Effector memory CD4-positive, alpha-beta T cell (primary cell): ENCODE measurements at regions not wholly inside any gene's neighbourhood (a gene's known extent, or its start where the extent isn't known, plus 50 kb on each side); places are given as distances from the start of the nearest gene placed in this dataset.

ENCODE experiments used
- DNase-seq, 3 donors: peaks; one replicate each; pipeline ENCODE4 v3.0.0-alpha.2; 2020
- H3K27ac ChIP-seq: 2 replicates; pipeline ENCODE4 v1.7.0; 2013; ENCODE audit warnings: mild to moderate bottlenecking, low read length, moderate library complexity; ENCODE audit not compliant: insufficient read depth, poor library complexity, severe bottlenecking
- H3K27me3 ChIP-seq: replicated peaks from 2 replicates; pipeline ENCODE4 v1.7.0; 2013; ENCODE audit warnings: mild to moderate bottlenecking, low read length; ENCODE audit not compliant: insufficient read depth, control insufficient read depth, poor library complexity, severe bottlenecking
- H3K36me3 ChIP-seq: 2 replicates; pipeline ENCODE4 v1.7.0; 2013; ENCODE audit warnings: mild to moderate bottlenecking, low read length, moderate library complexity; ENCODE audit not compliant: control insufficient read depth, insufficient read depth
- H3K4me1 ChIP-seq: 2 replicates; pipeline ENCODE4 v1.7.0; 2013; ENCODE audit warnings: low read length, mild to moderate bottlenecking; ENCODE audit not compliant: control insufficient read depth, insufficient read depth, poor library complexity, severe bottlenecking
- H3K4me3 ChIP-seq: 2 replicates; pipeline ENCODE4 v1.7.0; 2013; ENCODE audit warnings: low read length, low read depth, mild to moderate bottlenecking; ENCODE audit not compliant: insufficient read depth, poor library complexity, severe bottlenecking
- H3K9me3 ChIP-seq: 2 replicates; pipeline ENCODE4 v1.7.0; 2013; ENCODE audit warnings: mild to moderate bottlenecking, low read length, moderate library complexity; ENCODE audit not compliant: control insufficient read depth

DNA sequence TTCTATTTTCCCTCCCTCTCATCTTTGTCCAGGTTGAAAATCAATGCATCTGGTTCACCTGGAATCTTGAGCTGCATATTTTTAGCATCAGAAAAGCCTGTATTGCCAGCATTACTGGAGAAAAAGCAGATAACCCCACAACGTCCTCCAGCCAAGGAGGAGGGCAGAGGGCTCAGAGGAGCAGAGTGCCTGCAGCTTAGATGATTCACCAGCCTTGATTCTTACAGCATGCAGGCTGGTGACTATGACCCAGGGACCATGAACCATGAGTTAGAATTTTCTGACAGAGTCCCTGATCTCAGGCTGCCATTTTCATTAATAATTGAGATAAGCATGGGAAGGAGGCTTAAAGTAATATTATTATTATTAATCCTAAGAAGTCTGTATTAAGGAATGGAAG, 278.2 kb downstream of the BRINP1 start:
- Histone ChIP-seq H3K27ac (no peak overlapping the region), H3K27me3 (no peaks in the 10 kb centered on the region), H3K4me1 (no peaks in the 10 kb centered on the region), H3K9me3 (peaks cover 3% of the 10 kb centered on the region), H3K36me3 (no peaks in the 10 kb centered on the region), H3K4me3 (no peak overlapping the region)
- DNase-seq, result no peak

- H3K9me3 ChIP-seq, result peaks cover 3% of the 10 kb centered on the region
These were observed 277.1 kb downstream of the BRINP1 start for GRCh38 chr9:119092125-119092524.

DNA sequence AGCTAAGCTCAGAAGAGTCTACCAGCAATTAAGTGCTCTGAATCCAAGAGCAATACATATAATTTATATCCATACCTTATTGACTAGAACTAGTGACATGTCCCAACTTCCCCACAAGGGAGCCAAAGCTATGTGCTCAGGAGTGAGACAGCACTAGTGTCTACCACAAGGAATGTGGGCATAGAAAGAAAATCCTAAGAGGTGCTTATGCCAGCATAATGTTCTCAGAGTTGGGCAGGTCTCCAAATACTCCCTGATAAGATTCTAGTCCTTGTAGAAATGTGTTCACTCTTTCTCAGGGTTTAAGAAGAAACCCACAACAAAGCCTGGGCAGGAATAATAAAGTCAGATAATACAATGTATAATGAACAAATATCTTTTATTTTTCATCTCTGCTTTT, 275.1 kb downstream of the BRINP1 start:
- H3K27me3 ChIP-seq, result no peaks in the 10 kb centered on the region
- no peaks in the 10 kb centered on the region for H3K4me1 ChIP-seq
- H3K9me3 ChIP-seq, result no peaks in the 10 kb centered on the region
- H3K27ac ChIP-seq, result no peak overlapping the region
- no peak for DNase-seq
- H3K4me3 ChIP-seq, result no peak overlapping the region
- no peaks in the 10 kb centered on the region for H3K36me3 ChIP-seq

More at GRCh38 chr9:119092125-119092524, 277.1 kb downstream of the BRINP1 start:
- Histone ChIP-seq H3K36me3 (no peaks in the 10 kb centered on the region), H3K27me3 (no peaks in the 10 kb centered on the region), H3K4me1 (no peaks in the 10 kb centered on the region), H3K4me3 (no peak overlapping the region), H3K27ac (no peak overlapping the region)
- no peak for DNase-seq

GRCh38 chr9:119095072-119095471, 274.2 kb downstream of the BRINP1 start:
- Histone ChIP-seq H3K27ac (no peak overlapping the region), H3K27me3 (no peaks in the 10 kb centered on the region), H3K4me3 (no peak overlapping the region), H3K4me1 (no peaks in the 10 kb centered on the region), H3K36me3 (no peaks in the 10 kb centered on the region), H3K9me3 (no peaks in the 10 kb centered on the region)
- no peak for DNase-seq

GRCh38 chr9:119101048-119101447, 268.2 kb downstream of the BRINP1 start:
- Histone ChIP-seq H3K27ac (no peak overlapping the region), H3K4me3 (no peak overlapping the region), H3K27me3 (no peaks in the 10 kb centered on the region), H3K36me3 (no peaks in the 10 kb centered on the region), H3K9me3 (no peaks in the 10 kb centered on the region), H3K4me1 (no peaks in the 10 kb centered on the region)
- DNase-seq, result no peak

GRCh38 chr9:119114681-119115080, 254.6 kb downstream of the BRINP1 start:
- H3K36me3 ChIP-seq, result no peaks in the 10 kb centered on the region
- no peak overlapping the region for H3K27ac ChIP-seq
- no peaks in the 10 kb centered on the region for H3K27me3 ChIP-seq
- no peaks in the 10 kb centered on the region for H3K4me1 ChIP-seq
- no peak for DNase-seq
- H3K4me3 ChIP-seq, result no peak overlapping the region
- no peaks in the 10 kb centered on the region for H3K9me3 ChIP-seq
